HG02798 (cell line): ENCODE measurements at regions not wholly inside any gene's neighbourhood (a gene's known extent, or its start where the extent isn't known, plus 50 kb on each side); places are given as distances from the start of the nearest gene placed in this dataset.

Source experiments
- ATAC-seq: cut with Tn5 transposase; IDR thresholded peaks from one replicate; pipeline ENCODE4 v1.9.1; 2021; ENCODE audit warnings: mild to moderate bottlenecking; ENCODE audit not compliant: unreplicated experiment, poor library complexity

- peak; percentile 32 for ATAC-seq
Observed at GRCh38 chr5:6274846-6275543, 103.4 kb downstream of the MED10 start.

- ATAC-seq: no peak
Observed at GRCh38 chr5:6273749-6274148, 104.6 kb downstream of the MED10 start.

GRCh38 chr5:6273090-6273735 is 105.1 kb downstream of the MED10 start:
- peak; percentile 78 for ATAC-seq

GRCh38 chr5:6269925-6270324 is 108.4 kb downstream of the MED10 start:
- ATAC-seq: no peak

GRCh38 chr5:6266671-6267197 is 111.6 kb downstream of the MED10 start:
- no peak for ATAC-seq

GRCh38 chr5:6264394-6264793 is 114.0 kb downstream of the MED10 start:
- no peak for ATAC-seq

- no peak for ATAC-seq
Observed at GRCh38 chr5:6262651-6263363, 115.5 kb downstream of the MED10 start.

GRCh38 chr5:6261668-6262067 is 116.7 kb downstream of the MED10 start:
- no peak for ATAC-seq

GRCh38 chr5:6261256-6261655 is 117.1 kb downstream of the MED10 start:
- no peak for ATAC-seq

- no peak for ATAC-seq
Observed at GRCh38 chr5:6260846-6261245, 117.5 kb downstream of the MED10 start.

GRCh38 chr5:6256901-6257300 is 121.4 kb downstream of the MED10 start:
- no peak for ATAC-seq

GRCh38 chr5:6255956-6256355 is 122.4 kb downstream of the MED10 start:
- ATAC-seq: no peak

GRCh38 chr5:6253846-6254245 is 124.5 kb downstream of the MED10 start:
- ATAC-seq: no peak

- no peak for ATAC-seq
Observed at GRCh38 chr5:6253281-6253680, 125.1 kb downstream of the MED10 start.

- no peak for ATAC-seq
Observed at GRCh38 chr5:6252581-6252980, 125.8 kb downstream of the MED10 start.

- no peak for ATAC-seq
Observed at GRCh38 chr5:6251565-6252102, 126.7 kb downstream of the MED10 start.

GRCh38 chr5:6250121-6250520 is 128.2 kb downstream of the MED10 start:
- ATAC-seq: no peak

- no peak for ATAC-seq
Observed at GRCh38 chr5:6248132-6248531, 130.2 kb downstream of the MED10 start.

- ATAC-seq: peak; percentile 62
Observed at GRCh38 chr5:6246820-6247437, 131.4 kb downstream of the MED10 start.

GRCh38 chr5:6244339-6244714 is 134.0 kb downstream of the MED10 start:
- no peak for ATAC-seq
